ENCODE measurements at regions not wholly inside any gene's neighbourhood (a gene's known extent, or its start where the extent isn't known, plus 50 kb on each side); places are given as distances from the start of the nearest gene placed in this dataset.

- TF ChIP-seq CTCF (IDR thresholded peaks at IDR 0.05) (no peak), EZH2 (IDR thresholded peaks at IDR 0.05; ENCODE audit: borderline replicate concordance, insufficient read depth, low read depth, low read length, poor library complexity, severe bottlenecking) (no peak)
Observed at GRCh38 chr5:4777435-4777834, 362.7 kb upstream of the ADAMTS16 start.
